GM23338 (cell line): ENCODE measurements at regions not wholly inside any gene's neighbourhood (a gene's known extent, or its start where the extent isn't known, plus 50 kb on each side); places are given as distances from the start of the nearest gene placed in this dataset.

Source experiments
- ATAC-seq: fragments of 200-7000 bp; cut with Tn5 transposase; 3 replicates; pipeline ENCODE4 v1.9.1; 2020
- DNase-seq: peaks from one replicate; pipeline ENCODE4 v3.0.0-alpha.2; 2015; ENCODE audit warnings: low spot score
- H2AFZ ChIP-seq: fragments of 200-600 bp; sonication (generic); 2 replicates; pipeline ENCODE4 v1.8.0; 2016; ENCODE audit warnings: antibody characterized with exemption, mild to moderate bottlenecking, moderate library complexity
- H3F3A ChIP-seq: fragments of 200-600 bp; sonication (generic); replicated peaks from 2 replicates; pipeline ENCODE4 v1.8.0; 2017; ENCODE audit warnings: antibody characterized with exemption, mixed run types, low read depth
- H3K27ac ChIP-seq: fragments of 200-600 bp; sonication (generic); 2 replicates; pipeline ENCODE4 v1.6.1; 2016; ENCODE audit warnings: low read depth
- H3K27me3 ChIP-seq: fragments of 200-600 bp; sonication (generic); 2 replicates; pipeline ENCODE4 v1.8.0; 2016; ENCODE audit warnings: mild to moderate bottlenecking, mixed run types, moderate library complexity; ENCODE audit not compliant: insufficient read depth
- H3K36me3 ChIP-seq: fragments of 200-600 bp; sonication (generic); 2 replicates; pipeline ENCODE4 v1.8.0; 2016; ENCODE audit warnings: mild to moderate bottlenecking; ENCODE audit not compliant: insufficient read depth
- H3K4me1 ChIP-seq: fragments of 200-600 bp; sonication (generic); 2 replicates; pipeline ENCODE4 v1.8.0; 2016; ENCODE audit warnings: mild to moderate bottlenecking, moderate library complexity; ENCODE audit not compliant: insufficient read depth
- H3K4me2 ChIP-seq: fragments of 200-600 bp; sonication (generic); 2 replicates; pipeline ENCODE4 v1.7.1; 2017; ENCODE audit warnings: mixed run types
- H3K4me3 ChIP-seq: fragments of 200-600 bp; sonication (generic); 2 replicates; pipeline ENCODE4 v1.6.1; 2016; ENCODE audit warnings: mixed run types
- H3K79me2 ChIP-seq: fragments of 200-600 bp; sonication (generic); replicated peaks from 2 replicates; pipeline ENCODE4 v1.8.0; 2017; ENCODE audit warnings: mild to moderate bottlenecking; ENCODE audit not compliant: insufficient read depth
- H3K9me2 ChIP-seq: fragments of 200-600 bp; sonication (generic); 2 replicates; pipeline ENCODE4 v1.8.0; 2017; ENCODE audit not compliant: insufficient read depth
- H4K20me1 ChIP-seq: fragments of 200-600 bp; sonication (generic); replicated peaks from 2 replicates; pipeline ENCODE4 v1.8.0; 2017; ENCODE audit warnings: mild to moderate bottlenecking; ENCODE audit not compliant: insufficient read depth
- H3K27ac Mint-ChIP-seq: 2 replicates; pipeline ENCODE4 v1.8.0; 2020; ENCODE audit warnings: inconsistent platforms, mild to moderate bottlenecking, moderate library complexity, mixed read lengths
- H3K27me3 Mint-ChIP-seq: 3 replicates; pipeline ENCODE4 v1.8.0; 2022; ENCODE audit warnings: low read depth, mild to moderate bottlenecking, moderate library complexity, mixed read lengths, inconsistent platforms; ENCODE audit not compliant: insufficient read depth, poor library complexity
- H3K36me3 Mint-ChIP-seq: 3 replicates; pipeline ENCODE4 v1.8.0; 2021; ENCODE audit warnings: low read depth, mild to moderate bottlenecking, inconsistent platforms, moderate library complexity, mixed read lengths
- H3K4me1 Mint-ChIP-seq: 3 replicates; pipeline ENCODE4 v1.8.0; 2020; ENCODE audit warnings: mild to moderate bottlenecking, inconsistent platforms, mixed read lengths
- H3K4me3 Mint-ChIP-seq: 3 replicates; pipeline ENCODE4 v1.8.0; 2021; ENCODE audit warnings: moderate library complexity, mild to moderate bottlenecking, inconsistent platforms, mixed read lengths
- H3K9me3 Mint-ChIP-seq: 3 replicates; pipeline ENCODE4 v1.8.0; 2020; ENCODE audit warnings: moderate library complexity, mild to moderate bottlenecking, inconsistent platforms, mixed read lengths
- CREB1 ChIP-seq: fragments of 250-450 bp; sonication (Bioruptor Pico); IDR thresholded peaks from 2 replicates; pipeline ENCODE4 v1.5.0; 2020; ENCODE audit warnings: low read depth, mild to moderate bottlenecking, moderate library complexity
- EZH2 ChIP-seq: fragments of 200-600 bp; sonication (generic); IDR thresholded peaks from one replicate; pipeline ENCODE4 v1.8.0; 2017; ENCODE audit warnings: antibody characterized with exemption, mild to moderate bottlenecking, low read depth; ENCODE audit not compliant: unreplicated experiment
- EZH2phosphoT487 ChIP-seq: fragments of 200-600 bp; sonication (generic); IDR thresholded peaks from one replicate; pipeline ENCODE4 v1.8.1; 2018; ENCODE audit warnings: antibody characterized with exemption; ENCODE audit not compliant: unreplicated experiment
- JUNB ChIP-seq: IDR thresholded peaks from one replicate; pipeline ENCODE4 v1.6.1; 2016; ENCODE audit warnings: antibody characterized with exemption; ENCODE audit not compliant: unreplicated experiment
- NANOG ChIP-seq: IDR thresholded peaks from 2 replicates; pipeline ENCODE4 v1.6.1; 2016; ENCODE audit warnings: antibody characterized with exemption, borderline replicate concordance
- POLR2AphosphoS5 ChIP-seq: IDR thresholded peaks from 2 replicates; pipeline ENCODE4 v1.6.1; 2016; ENCODE audit warnings: antibody characterized with exemption, low read depth
- STAT1 ChIP-seq: IDR thresholded peaks from one replicate; pipeline ENCODE4 v1.6.1; 2016; ENCODE audit warnings: antibody characterized with exemption; ENCODE audit not compliant: unreplicated experiment
- ZNF114 ChIP-seq: fragments of 250-450 bp; sonication (Bioruptor Pico); IDR thresholded peaks from 2 replicates; pipeline ENCODE4 v1.5.0; 2020; ENCODE audit warnings: mild to moderate bottlenecking, moderate library complexity
- ZNF331 ChIP-seq: fragments of 250-450 bp; sonication (Bioruptor Pico); IDR thresholded peaks from 2 replicates; pipeline ENCODE4 v1.5.0; 2020; ENCODE audit warnings: low read depth, mild to moderate bottlenecking, moderate library complexity
- TF ChIP-seq, protein P1 (sequence below): fragments of 250-450 bp; sonication (Bioruptor Pico); IDR thresholded peaks from 2 replicates; pipeline ENCODE4 v1.5.0; 2020; ENCODE audit warnings: mild to moderate bottlenecking, moderate library complexity
- TF ChIP-seq, protein P2 (sequence below): IDR thresholded peaks from one replicate; pipeline ENCODE4 v1.6.1; 2018; ENCODE audit warnings: antibody characterized with exemption; ENCODE audit not compliant: unreplicated experiment
- TF ChIP-seq, protein P3 (sequence below), 2 experiments: fragments of 200-600 bp in 1 of 2; sonication (generic) in 1 of 2; conservative IDR thresholded peaks; 2 replicates each; pipeline versions ENCODE4 v1.5.1 to v1.6.1; 2016 to 2017; ENCODE audit warnings: antibody characterized with exemption in 2 of 2, low read depth in 2 of 2, mild to moderate bottlenecking in 2 of 2, moderate library complexity in 1 of 2
- TF ChIP-seq, protein P4 (sequence below): IDR thresholded peaks from 2 replicates; pipeline ENCODE4 v1.6.1; 2016; ENCODE audit warnings: antibody characterized with exemption

DNA sequence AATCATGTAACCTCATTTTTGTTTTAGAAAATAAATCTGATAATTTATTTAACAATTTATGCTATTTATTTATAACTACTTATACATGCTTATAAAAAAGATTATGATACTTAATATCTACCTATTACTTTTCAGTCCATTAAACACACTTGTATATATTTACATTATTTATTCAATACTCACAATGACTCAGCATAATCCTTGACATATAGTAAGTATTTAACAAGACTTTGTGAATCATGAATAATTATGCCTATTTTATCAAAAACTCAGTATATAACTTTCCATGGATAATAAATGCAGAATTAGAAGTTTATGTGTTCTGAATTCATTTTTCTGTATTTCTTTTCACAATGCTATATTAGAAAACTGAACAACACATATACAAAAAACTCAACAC is 266.0 kb upstream of the STAC start:
- Mint-ChIP-seq H3K4me3 (no peak overlapping the region), H3K27me3 (no peaks in the 10 kb centered on the region), H3K27ac (no peak overlapping the region), H3K9me3 (no peaks in the 10 kb centered on the region), H3K4me1 (no peaks in the 10 kb centered on the region), H3K36me3 (no peaks in the 10 kb centered on the region)
- TF ChIP-seq, protein P1, sequence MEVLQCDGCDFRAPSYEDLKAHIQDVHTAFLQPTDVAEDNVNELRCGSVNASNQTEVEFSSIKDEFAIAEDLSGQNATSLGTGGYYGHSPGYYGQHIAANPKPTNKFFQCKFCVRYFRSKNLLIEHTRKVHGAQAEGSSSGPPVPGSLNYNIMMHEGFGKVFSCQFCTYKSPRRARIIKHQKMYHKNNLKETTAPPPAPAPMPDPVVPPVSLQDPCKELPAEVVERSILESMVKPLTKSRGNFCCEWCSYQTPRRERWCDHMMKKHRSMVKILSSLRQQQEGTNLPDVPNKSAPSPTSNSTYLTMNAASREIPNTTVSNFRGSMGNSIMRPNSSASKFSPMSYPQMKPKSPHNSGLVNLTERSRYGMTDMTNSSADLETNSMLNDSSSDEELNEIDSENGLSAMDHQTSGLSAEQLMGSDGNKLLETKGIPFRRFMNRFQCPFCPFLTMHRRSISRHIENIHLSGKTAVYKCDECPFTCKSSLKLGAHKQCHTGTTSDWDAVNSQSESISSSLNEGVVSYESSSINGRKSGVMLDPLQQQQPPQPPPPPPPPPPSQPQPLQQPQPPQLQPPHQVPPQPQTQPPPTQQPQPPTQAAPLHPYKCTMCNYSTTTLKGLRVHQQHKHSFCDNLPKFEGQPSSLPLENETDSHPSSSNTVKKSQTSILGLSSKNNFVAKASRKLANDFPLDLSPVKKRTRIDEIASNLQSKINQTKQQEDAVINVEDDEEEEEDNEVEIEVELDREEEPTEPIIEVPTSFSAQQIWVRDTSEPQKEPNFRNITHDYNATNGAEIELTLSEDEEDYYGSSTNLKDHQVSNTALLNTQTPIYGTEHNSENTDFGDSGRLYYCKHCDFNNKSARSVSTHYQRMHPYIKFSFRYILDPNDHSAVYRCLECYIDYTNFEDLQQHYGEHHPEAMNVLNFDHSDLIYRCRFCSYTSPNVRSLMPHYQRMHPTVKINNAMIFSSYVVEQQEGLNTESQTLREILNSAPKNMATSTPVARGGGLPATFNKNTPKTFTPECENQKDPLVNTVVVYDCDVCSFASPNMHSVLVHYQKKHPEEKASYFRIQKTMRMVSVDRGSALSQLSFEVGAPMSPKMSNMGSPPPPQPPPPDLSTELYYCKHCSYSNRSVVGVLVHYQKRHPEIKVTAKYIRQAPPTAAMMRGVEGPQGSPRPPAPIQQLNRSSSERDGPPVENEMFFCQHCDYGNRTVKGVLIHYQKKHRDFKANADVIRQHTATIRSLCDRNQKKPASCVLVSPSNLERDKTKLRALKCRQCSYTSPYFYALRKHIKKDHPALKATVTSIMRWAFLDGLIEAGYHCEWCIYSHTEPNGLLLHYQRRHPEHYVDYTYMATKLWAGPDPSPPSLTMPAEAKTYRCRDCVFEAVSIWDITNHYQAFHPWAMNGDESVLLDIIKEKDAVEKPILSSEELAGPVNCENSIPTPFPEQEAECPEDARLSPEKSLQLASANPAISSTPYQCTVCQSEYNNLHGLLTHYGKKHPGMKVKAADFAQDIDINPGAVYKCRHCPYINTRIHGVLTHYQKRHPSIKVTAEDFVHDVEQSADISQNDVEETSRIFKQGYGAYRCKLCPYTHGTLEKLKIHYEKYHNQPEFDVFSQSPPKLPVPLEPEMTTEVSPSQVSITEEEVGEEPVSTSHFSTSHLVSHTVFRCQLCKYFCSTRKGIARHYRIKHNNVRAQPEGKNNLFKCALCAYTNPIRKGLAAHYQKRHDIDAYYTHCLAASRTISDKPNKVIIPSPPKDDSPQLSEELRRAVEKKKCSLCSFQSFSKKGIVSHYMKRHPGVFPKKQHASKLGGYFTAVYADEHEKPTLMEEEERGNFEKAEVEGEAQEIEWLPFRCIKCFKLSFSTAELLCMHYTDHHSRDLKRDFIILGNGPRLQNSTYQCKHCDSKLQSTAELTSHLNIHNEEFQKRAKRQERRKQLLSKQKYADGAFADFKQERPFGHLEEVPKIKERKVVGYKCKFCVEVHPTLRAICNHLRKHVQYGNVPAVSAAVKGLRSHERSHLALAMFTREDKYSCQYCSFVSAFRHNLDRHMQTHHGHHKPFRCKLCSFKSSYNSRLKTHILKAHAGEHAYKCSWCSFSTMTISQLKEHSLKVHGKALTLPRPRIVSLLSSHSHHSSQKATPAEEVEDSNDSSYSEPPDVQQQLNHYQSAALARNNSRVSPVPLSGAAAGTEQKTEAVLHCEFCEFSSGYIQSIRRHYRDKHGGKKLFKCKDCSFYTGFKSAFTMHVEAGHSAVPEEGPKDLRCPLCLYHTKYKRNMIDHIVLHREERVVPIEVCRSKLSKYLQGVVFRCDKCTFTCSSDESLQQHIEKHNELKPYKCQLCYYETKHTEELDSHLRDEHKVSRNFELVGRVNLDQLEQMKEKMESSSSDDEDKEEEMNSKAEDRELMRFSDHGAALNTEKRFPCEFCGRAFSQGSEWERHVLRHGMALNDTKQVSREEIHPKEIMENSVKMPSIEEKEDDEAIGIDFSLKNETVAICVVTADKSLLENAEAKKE (CRISPR knock-in tag): no peak
- no peak for TF ChIP-seq ZNF114 (CRISPR knock-in tag)
- no peak for TF ChIP-seq CREB1 (CRISPR knock-in tag)
- no peak for TF ChIP-seq STAT1
- no peak for TF ChIP-seq EZH2
- TF ChIP-seq, protein P2, sequence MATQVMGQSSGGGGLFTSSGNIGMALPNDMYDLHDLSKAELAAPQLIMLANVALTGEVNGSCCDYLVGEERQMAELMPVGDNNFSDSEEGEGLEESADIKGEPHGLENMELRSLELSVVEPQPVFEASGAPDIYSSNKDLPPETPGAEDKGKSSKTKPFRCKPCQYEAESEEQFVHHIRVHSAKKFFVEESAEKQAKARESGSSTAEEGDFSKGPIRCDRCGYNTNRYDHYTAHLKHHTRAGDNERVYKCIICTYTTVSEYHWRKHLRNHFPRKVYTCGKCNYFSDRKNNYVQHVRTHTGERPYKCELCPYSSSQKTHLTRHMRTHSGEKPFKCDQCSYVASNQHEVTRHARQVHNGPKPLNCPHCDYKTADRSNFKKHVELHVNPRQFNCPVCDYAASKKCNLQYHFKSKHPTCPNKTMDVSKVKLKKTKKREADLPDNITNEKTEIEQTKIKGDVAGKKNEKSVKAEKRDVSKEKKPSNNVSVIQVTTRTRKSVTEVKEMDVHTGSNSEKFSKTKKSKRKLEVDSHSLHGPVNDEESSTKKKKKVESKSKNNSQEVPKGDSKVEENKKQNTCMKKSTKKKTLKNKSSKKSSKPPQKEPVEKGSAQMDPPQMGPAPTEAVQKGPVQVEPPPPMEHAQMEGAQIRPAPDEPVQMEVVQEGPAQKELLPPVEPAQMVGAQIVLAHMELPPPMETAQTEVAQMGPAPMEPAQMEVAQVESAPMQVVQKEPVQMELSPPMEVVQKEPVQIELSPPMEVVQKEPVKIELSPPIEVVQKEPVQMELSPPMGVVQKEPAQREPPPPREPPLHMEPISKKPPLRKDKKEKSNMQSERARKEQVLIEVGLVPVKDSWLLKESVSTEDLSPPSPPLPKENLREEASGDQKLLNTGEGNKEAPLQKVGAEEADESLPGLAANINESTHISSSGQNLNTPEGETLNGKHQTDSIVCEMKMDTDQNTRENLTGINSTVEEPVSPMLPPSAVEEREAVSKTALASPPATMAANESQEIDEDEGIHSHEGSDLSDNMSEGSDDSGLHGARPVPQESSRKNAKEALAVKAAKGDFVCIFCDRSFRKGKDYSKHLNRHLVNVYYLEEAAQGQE: no peak
- no peak for TF ChIP-seq NANOG
- TF ChIP-seq JUNB: no peak
- no peak for TF ChIP-seq ZNF331 (CRISPR knock-in tag)
- no peak for TF ChIP-seq POLR2AphosphoS5
- no peak for TF ChIP-seq EZH2phosphoT487
- TF ChIP-seq, protein P3, sequence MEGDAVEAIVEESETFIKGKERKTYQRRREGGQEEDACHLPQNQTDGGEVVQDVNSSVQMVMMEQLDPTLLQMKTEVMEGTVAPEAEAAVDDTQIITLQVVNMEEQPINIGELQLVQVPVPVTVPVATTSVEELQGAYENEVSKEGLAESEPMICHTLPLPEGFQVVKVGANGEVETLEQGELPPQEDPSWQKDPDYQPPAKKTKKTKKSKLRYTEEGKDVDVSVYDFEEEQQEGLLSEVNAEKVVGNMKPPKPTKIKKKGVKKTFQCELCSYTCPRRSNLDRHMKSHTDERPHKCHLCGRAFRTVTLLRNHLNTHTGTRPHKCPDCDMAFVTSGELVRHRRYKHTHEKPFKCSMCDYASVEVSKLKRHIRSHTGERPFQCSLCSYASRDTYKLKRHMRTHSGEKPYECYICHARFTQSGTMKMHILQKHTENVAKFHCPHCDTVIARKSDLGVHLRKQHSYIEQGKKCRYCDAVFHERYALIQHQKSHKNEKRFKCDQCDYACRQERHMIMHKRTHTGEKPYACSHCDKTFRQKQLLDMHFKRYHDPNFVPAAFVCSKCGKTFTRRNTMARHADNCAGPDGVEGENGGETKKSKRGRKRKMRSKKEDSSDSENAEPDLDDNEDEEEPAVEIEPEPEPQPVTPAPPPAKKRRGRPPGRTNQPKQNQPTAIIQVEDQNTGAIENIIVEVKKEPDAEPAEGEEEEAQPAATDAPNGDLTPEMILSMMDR (conservative IDR thresholded peaks at IDR 0.05; ENCODE audit: low read depth in 2 of 2): no peak
- TF ChIP-seq, protein P4, sequence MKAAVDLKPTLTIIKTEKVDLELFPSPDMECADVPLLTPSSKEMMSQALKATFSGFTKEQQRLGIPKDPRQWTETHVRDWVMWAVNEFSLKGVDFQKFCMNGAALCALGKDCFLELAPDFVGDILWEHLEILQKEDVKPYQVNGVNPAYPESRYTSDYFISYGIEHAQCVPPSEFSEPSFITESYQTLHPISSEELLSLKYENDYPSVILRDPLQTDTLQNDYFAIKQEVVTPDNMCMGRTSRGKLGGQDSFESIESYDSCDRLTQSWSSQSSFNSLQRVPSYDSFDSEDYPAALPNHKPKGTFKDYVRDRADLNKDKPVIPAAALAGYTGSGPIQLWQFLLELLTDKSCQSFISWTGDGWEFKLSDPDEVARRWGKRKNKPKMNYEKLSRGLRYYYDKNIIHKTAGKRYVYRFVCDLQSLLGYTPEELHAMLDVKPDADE: no peak
- Histone ChIP-seq H2AFZ (no peak overlapping the region), H3K79me2 (no peaks in the 10 kb centered on the region), H3K4me2 (no peak overlapping the region), H3K36me3 (no peaks in the 10 kb centered on the region), H3F3A (no peaks in the 10 kb centered on the region), H3K4me1 (no peaks in the 10 kb centered on the region), H4K20me1 (no peaks in the 10 kb centered on the region), H3K4me3 (no peak overlapping the region), H3K27ac (no peak overlapping the region), H3K27me3 (no peaks in the 10 kb centered on the region), H3K9me2 (no peaks in the 10 kb centered on the region)
- no peak for DNase-seq
- no peak for ATAC-seq
